B cell (primary cell): ENCODE measurements at regions not wholly inside any gene's neighbourhood (a gene's known extent, or its start where the extent isn't known, plus 50 kb on each side); places are given as distances from the start of the nearest gene placed in this dataset.

Experiments used
- CTCF ChIP-seq: fragments of 200-600 bp; IDR thresholded peaks from one replicate; pipeline ENCODE4 v1.8.0; 2022; ENCODE audit warnings: antibody characterized with exemption, mild to moderate bottlenecking
- EZH2 ChIP-seq: IDR thresholded peaks from 2 replicates; pipeline ENCODE4 v1.6.1; 2012; ENCODE audit warnings: borderline replicate concordance, low read depth, mild to moderate bottlenecking, moderate library complexity, low read length; ENCODE audit not compliant: insufficient read depth, poor library complexity, severe bottlenecking

- TF ChIP-seq CTCF (no peak), EZH2 (no peak)
Observed at GRCh38 chr3:18544146-18544545, 119.0 kb upstream of the SATB1 start.
